GM12865 (cell line): ENCODE measurements at regions not wholly inside any gene's neighbourhood (a gene's known extent, or its start where the extent isn't known, plus 50 kb on each side); places are given as distances from the start of the nearest gene placed in this dataset.

ENCODE experiments used
- DNase-seq: peaks from one replicate; pipeline ENCODE4 v3.0.0; 2010; ENCODE audit warnings: low read depth
- H3K4me3 ChIP-seq: 2 replicates; pipeline ENCODE4 v1.5.1; 2011; ENCODE audit warnings: mild to moderate bottlenecking, low read depth, low read length, control low read depth
- TF ChIP-seq, protein P1 (sequence below): IDR thresholded peaks from 2 replicates; pipeline ENCODE4 v1.5.1; 2011; ENCODE audit warnings: low read length, control low read depth, low read depth, inconsistent platforms; ENCODE audit not compliant: insufficient read depth; ENCODE audit errors: missing control alignments

DNA sequence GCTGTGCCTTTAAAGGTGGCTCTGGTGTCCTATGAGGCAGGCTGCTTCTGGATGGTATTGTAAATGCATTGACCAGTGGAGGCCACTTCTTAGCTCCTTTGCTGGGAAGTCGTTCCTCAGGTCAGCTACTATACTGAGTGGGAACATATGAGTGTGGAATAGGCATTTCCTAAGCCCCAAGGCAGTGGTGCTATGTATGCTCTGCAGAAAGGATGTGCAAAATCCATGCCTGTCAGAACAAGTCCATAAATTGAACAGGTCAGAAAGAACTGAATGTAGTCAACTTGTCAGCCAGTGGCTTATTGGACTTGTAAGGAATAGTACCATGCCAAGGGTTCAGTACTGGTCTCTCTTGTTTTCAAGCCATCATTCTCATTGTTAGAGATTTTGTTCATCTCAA is 216.4 kb downstream of the CDH10 start:
- TF ChIP-seq, protein P1, sequence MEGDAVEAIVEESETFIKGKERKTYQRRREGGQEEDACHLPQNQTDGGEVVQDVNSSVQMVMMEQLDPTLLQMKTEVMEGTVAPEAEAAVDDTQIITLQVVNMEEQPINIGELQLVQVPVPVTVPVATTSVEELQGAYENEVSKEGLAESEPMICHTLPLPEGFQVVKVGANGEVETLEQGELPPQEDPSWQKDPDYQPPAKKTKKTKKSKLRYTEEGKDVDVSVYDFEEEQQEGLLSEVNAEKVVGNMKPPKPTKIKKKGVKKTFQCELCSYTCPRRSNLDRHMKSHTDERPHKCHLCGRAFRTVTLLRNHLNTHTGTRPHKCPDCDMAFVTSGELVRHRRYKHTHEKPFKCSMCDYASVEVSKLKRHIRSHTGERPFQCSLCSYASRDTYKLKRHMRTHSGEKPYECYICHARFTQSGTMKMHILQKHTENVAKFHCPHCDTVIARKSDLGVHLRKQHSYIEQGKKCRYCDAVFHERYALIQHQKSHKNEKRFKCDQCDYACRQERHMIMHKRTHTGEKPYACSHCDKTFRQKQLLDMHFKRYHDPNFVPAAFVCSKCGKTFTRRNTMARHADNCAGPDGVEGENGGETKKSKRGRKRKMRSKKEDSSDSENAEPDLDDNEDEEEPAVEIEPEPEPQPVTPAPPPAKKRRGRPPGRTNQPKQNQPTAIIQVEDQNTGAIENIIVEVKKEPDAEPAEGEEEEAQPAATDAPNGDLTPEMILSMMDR: no peak
- no peak overlapping the region for H3K4me3 ChIP-seq
- no peak for DNase-seq

DNA sequence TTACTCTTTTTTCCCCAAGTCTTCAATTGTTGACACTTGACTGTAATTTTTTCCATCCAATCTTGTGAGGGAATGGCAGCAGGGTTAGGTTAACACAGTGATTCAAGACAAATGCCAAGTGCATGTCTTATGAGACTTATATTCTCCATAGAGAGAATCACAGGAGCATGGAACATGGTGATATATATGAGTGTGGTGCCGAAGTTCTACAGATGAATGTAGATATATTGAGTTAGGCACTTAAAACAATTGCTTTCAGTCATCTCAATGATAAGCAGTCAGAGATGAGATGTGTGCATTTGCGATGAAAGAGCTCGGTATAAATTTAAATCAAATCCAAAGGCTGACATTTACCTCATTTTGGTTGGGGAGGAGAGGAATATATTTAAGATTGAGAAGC is 211.2 kb downstream of the CDH10 start:
- no peak overlapping the region for H3K4me3 ChIP-seq
- no peak for DNase-seq
- TF ChIP-seq, protein P1: no peak
